ENCODE measurements at regions not wholly inside any gene's neighbourhood (a gene's known extent, or its start where the extent isn't known, plus 50 kb on each side); places are given as distances from the start of the nearest gene placed in this dataset.

- peak; percentile 6 for DNase-seq (ENCODE audit: low read depth)
These were observed 253.4 kb upstream of the LRIG3 start for GRCh38 chr12:59173695-59174094.

GRCh38 chr12:59168647-59169046, 248.3 kb upstream of the LRIG3 start:
- DNase-seq (ENCODE audit: low read depth), result no peak

More at GRCh38 chr12:59173695-59174094, 253.4 kb upstream of the LRIG3 start:
- no peak overlapping the region for H3K4me3 ChIP-seq (ENCODE audit: low read length)
- TF ChIP-seq CTCF (conservative IDR thresholded peaks at IDR 0.05; ENCODE audit: low read length), result peak; percentile 42

GRCh38 chr12:59166457-59166856, 246.2 kb upstream of the LRIG3 start:
- no peak for DNase-seq (ENCODE audit: low read depth)
- TF ChIP-seq CTCF (conservative IDR thresholded peaks at IDR 0.05; ENCODE audit: low read length), result no peak
- H3K4me3 ChIP-seq (ENCODE audit: low read length), result no peak overlapping the region

More at GRCh38 chr12:59168647-59169046, 248.3 kb upstream of the LRIG3 start:
- no peak for TF ChIP-seq CTCF (conservative IDR thresholded peaks at IDR 0.05; ENCODE audit: low read length)
- no peak overlapping the region for H3K4me3 ChIP-seq (ENCODE audit: low read length)

GRCh38 chr12:59164991-59165718, 244.9 kb upstream of the LRIG3 start:
- peak; percentile 65 for TF ChIP-seq CTCF (conservative IDR thresholded peaks at IDR 0.05; ENCODE audit: low read length)
- no peak overlapping the region for H3K4me3 ChIP-seq (ENCODE audit: low read length)
- peak; percentile 68 for DNase-seq (ENCODE audit: low read depth)

- TF ChIP-seq CTCF (conservative IDR thresholded peaks at IDR 0.05; ENCODE audit: low read length), result no peak
- no peak overlapping the region for H3K4me3 ChIP-seq (ENCODE audit: low read length)
- no peak for DNase-seq (ENCODE audit: low read depth)
These were observed 243.9 kb upstream of the LRIG3 start for GRCh38 chr12:59164226-59164625.

- DNase-seq (ENCODE audit: low read depth), result no peak
- TF ChIP-seq CTCF (conservative IDR thresholded peaks at IDR 0.05; ENCODE audit: low read length), result no peak
- no peak overlapping the region for H3K4me3 ChIP-seq (ENCODE audit: low read length)
These were observed 238.4 kb upstream of the LRIG3 start for GRCh38 chr12:59158681-59159080.

- no peak for TF ChIP-seq CTCF (conservative IDR thresholded peaks at IDR 0.05; ENCODE audit: low read length)
- DNase-seq (ENCODE audit: low read depth), result no peak
- H3K4me3 ChIP-seq (ENCODE audit: low read length), result no peak overlapping the region
These were observed 237.8 kb upstream of the LRIG3 start for GRCh38 chr12:59158066-59158465.

All from AG10803 (cell line).